Type B pancreatic cell (in vitro differentiated cells): ENCODE measurements at regions not wholly inside any gene's neighbourhood (a gene's known extent, or its start where the extent isn't known, plus 50 kb on each side); places are given as distances from the start of the nearest gene placed in this dataset.

Source experiments
- DNase-seq: peaks from one replicate; pipeline ENCODE4 v3.0.0; 2021; ENCODE audit warnings: mixed read lengths; ENCODE audit not compliant: unreplicated experiment; ENCODE audit errors: extremely low spot score
- H3K27ac Mint-ChIP-seq: 2 replicates; pipeline ENCODE4 v1.8.0; 2021; ENCODE audit warnings: mild to moderate bottlenecking, mixed read lengths
- H3K27me3 Mint-ChIP-seq: 2 replicates; pipeline ENCODE4 v1.8.0; 2021; ENCODE audit warnings: mixed read lengths
- H3K36me3 Mint-ChIP-seq: 2 replicates; pipeline ENCODE4 v1.8.0; 2021; ENCODE audit warnings: mixed read lengths
- H3K4me1 Mint-ChIP-seq: one replicate; pipeline ENCODE4 v1.8.0; 2021; ENCODE audit warnings: mixed read lengths; ENCODE audit not compliant: unreplicated experiment
- H3K4me3 Mint-ChIP-seq: 2 replicates; pipeline ENCODE4 v1.8.0; 2021; ENCODE audit warnings: mild to moderate bottlenecking, mixed read lengths
- H3K9me3 Mint-ChIP-seq: 2 replicates; pipeline ENCODE4 v1.8.0; 2021; ENCODE audit warnings: mixed read lengths
- CTCF ChIP-seq: fragments of 200-600 bp; sonication (generic); conservative IDR thresholded peaks from 2 replicates; pipeline ENCODE4 v1.5.0; 2021; ENCODE audit warnings: antibody characterized with exemption, mild to moderate bottlenecking

- no peak overlapping the region for H3K4me3 Mint-ChIP-seq
- no peak overlapping the region for H3K27ac Mint-ChIP-seq
- peaks cover 4% of the 10 kb centered on the region for H3K4me1 Mint-ChIP-seq
- H3K27me3 Mint-ChIP-seq: no peaks in the 10 kb centered on the region
- no peaks in the 10 kb centered on the region for H3K9me3 Mint-ChIP-seq
- H3K36me3 Mint-ChIP-seq: no peaks in the 10 kb centered on the region
- no peak for DNase-seq
- TF ChIP-seq CTCF: no peak
These were observed 252.5 kb downstream of the DTHD1 start for GRCh38 chr4:36533944-36534343.

GRCh38 chr4:36547383-36547782 lies 266.0 kb downstream of the DTHD1 start:
- H3K4me3 Mint-ChIP-seq: no peak overlapping the region
- no peak overlapping the region for H3K27ac Mint-ChIP-seq
- no peaks in the 10 kb centered on the region for H3K36me3 Mint-ChIP-seq
- no peaks in the 10 kb centered on the region for H3K4me1 Mint-ChIP-seq
- DNase-seq: no peak
- H3K9me3 Mint-ChIP-seq: no peaks in the 10 kb centered on the region
- no peaks in the 10 kb centered on the region for H3K27me3 Mint-ChIP-seq
- no peak for TF ChIP-seq CTCF

GRCh38 chr4:36549252-36549651 lies 267.8 kb downstream of the DTHD1 start:
- H3K27ac Mint-ChIP-seq: no peak overlapping the region
- H3K4me3 Mint-ChIP-seq: no peak overlapping the region
- no peaks in the 10 kb centered on the region for H3K27me3 Mint-ChIP-seq
- H3K4me1 Mint-ChIP-seq: no peaks in the 10 kb centered on the region
- H3K9me3 Mint-ChIP-seq: no peaks in the 10 kb centered on the region
- H3K36me3 Mint-ChIP-seq: no peaks in the 10 kb centered on the region
- no peak for DNase-seq
- TF ChIP-seq CTCF: no peak

- H3K27ac Mint-ChIP-seq: no peak overlapping the region
- no peaks in the 10 kb centered on the region for H3K9me3 Mint-ChIP-seq
- H3K36me3 Mint-ChIP-seq: no peaks in the 10 kb centered on the region
- no peaks in the 10 kb centered on the region for H3K27me3 Mint-ChIP-seq
- no peaks in the 10 kb centered on the region for H3K4me1 Mint-ChIP-seq
- no peak for TF ChIP-seq CTCF
- no peak for DNase-seq
- H3K4me3 Mint-ChIP-seq: no peak overlapping the region
These were observed 268.6 kb downstream of the DTHD1 start for GRCh38 chr4:36549992-36550391.

GRCh38 chr4:36551697-36552214 lies 270.3 kb downstream of the DTHD1 start:
- no peak for TF ChIP-seq CTCF
- no peak overlapping the region for H3K4me3 Mint-ChIP-seq
- H3K27me3 Mint-ChIP-seq: no peaks in the 10 kb centered on the region
- no peaks in the 10 kb centered on the region for H3K36me3 Mint-ChIP-seq
- no peaks in the 10 kb centered on the region for H3K4me1 Mint-ChIP-seq
- H3K27ac Mint-ChIP-seq: no peak overlapping the region
- H3K9me3 Mint-ChIP-seq: no peaks in the 10 kb centered on the region
- DNase-seq: no peak

- DNase-seq: no peak
- no peak for TF ChIP-seq CTCF
- Mint-ChIP-seq H3K36me3 (no peaks in the 10 kb centered on the region), H3K4me1 (no peaks in the 10 kb centered on the region), H3K27ac (no peak overlapping the region), H3K27me3 (no peaks in the 10 kb centered on the region), H3K4me3 (no peak overlapping the region), H3K9me3 (no peaks in the 10 kb centered on the region)
These were observed 271.6 kb downstream of the DTHD1 start for GRCh38 chr4:36553029-36553428.
